ENCODE measurements at regions not wholly inside any gene's neighbourhood (a gene's known extent, or its start where the extent isn't known, plus 50 kb on each side); places are given as distances from the start of the nearest gene placed in this dataset.

DNA sequence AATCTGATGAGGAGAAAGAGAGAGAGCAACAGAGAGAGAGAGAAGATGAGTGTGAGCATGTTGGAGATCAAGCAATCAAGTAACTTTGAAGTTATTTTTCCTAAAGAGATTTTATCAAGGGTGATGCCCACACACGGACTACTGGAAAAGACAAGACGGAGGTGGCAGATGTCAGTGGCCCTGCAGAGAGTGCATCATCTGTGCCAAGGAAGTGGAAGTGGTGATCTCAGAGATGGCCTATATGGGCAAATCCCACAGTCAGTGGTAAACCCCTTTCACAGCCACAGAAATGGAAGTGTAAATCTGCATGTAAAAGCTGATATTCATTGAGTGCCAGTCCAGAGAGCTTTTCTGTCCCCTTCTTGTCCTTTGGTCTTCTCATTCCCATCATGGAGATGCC is 577.2 kb upstream of the AADAT start:
- H3K4me2 ChIP-seq, result no peak overlapping the region
- H3K4me1 ChIP-seq (ENCODE audit: insufficient read depth), result no peaks in the 10 kb centered on the region
- no peaks in the 10 kb centered on the region for H4K20me1 ChIP-seq (replicated peaks; ENCODE audit: insufficient read depth)
- no peak overlapping the region for H3K27ac ChIP-seq (ENCODE audit: low read depth)
- H3K4me1 Mint-ChIP-seq, result peaks cover 4% of the 10 kb centered on the region; the same call in 1 of the 3 replicates
- H3K36me3 Mint-ChIP-seq (ENCODE audit: low read depth), result no peaks in the 10 kb centered on the region
- H3K36me3 ChIP-seq (ENCODE audit: insufficient read depth), result no peaks in the 10 kb centered on the region
- no peaks in the 10 kb centered on the region for H3K27me3 Mint-ChIP-seq (ENCODE audit: insufficient read depth, low read depth, poor library complexity)
- peak overlapping the region; percentile 28; the same call in 1 of the 2 replicates for H2AFZ ChIP-seq
- H3K9me3 Mint-ChIP-seq, result no peaks in the 10 kb centered on the region; the same call in 2 of the 3 replicates
- no peaks in the 10 kb centered on the region for H3K9me2 ChIP-seq (ENCODE audit: insufficient read depth)
- H3K79me2 ChIP-seq (replicated peaks; ENCODE audit: insufficient read depth), result no peaks in the 10 kb centered on the region
- H3K27me3 ChIP-seq (ENCODE audit: insufficient read depth), result no peaks in the 10 kb centered on the region
- H3F3A ChIP-seq (replicated peaks; ENCODE audit: low read depth), result no peaks in the 10 kb centered on the region
- DNase-seq (ENCODE audit: low spot score) (no peak), ATAC-seq (no peak)
- no peak overlapping the region for H3K4me3 Mint-ChIP-seq
- H3K27ac Mint-ChIP-seq, result no peak overlapping the region
- no peak for TF ChIP-seq JUNB (IDR thresholded peaks at IDR 0.05; ENCODE audit: unreplicated experiment)
- TF ChIP-seq, protein P1, sequence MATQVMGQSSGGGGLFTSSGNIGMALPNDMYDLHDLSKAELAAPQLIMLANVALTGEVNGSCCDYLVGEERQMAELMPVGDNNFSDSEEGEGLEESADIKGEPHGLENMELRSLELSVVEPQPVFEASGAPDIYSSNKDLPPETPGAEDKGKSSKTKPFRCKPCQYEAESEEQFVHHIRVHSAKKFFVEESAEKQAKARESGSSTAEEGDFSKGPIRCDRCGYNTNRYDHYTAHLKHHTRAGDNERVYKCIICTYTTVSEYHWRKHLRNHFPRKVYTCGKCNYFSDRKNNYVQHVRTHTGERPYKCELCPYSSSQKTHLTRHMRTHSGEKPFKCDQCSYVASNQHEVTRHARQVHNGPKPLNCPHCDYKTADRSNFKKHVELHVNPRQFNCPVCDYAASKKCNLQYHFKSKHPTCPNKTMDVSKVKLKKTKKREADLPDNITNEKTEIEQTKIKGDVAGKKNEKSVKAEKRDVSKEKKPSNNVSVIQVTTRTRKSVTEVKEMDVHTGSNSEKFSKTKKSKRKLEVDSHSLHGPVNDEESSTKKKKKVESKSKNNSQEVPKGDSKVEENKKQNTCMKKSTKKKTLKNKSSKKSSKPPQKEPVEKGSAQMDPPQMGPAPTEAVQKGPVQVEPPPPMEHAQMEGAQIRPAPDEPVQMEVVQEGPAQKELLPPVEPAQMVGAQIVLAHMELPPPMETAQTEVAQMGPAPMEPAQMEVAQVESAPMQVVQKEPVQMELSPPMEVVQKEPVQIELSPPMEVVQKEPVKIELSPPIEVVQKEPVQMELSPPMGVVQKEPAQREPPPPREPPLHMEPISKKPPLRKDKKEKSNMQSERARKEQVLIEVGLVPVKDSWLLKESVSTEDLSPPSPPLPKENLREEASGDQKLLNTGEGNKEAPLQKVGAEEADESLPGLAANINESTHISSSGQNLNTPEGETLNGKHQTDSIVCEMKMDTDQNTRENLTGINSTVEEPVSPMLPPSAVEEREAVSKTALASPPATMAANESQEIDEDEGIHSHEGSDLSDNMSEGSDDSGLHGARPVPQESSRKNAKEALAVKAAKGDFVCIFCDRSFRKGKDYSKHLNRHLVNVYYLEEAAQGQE (IDR thresholded peaks at IDR 0.05; ENCODE audit: unreplicated experiment), result no peak
- TF ChIP-seq ZNF114 (CRISPR knock-in tag; IDR thresholded peaks at IDR 0.05), result no peak
- no peak for TF ChIP-seq ZNF331 (CRISPR knock-in tag; IDR thresholded peaks at IDR 0.05; ENCODE audit: low read depth)
- no peak overlapping the region for H3K4me3 ChIP-seq

DNA sequence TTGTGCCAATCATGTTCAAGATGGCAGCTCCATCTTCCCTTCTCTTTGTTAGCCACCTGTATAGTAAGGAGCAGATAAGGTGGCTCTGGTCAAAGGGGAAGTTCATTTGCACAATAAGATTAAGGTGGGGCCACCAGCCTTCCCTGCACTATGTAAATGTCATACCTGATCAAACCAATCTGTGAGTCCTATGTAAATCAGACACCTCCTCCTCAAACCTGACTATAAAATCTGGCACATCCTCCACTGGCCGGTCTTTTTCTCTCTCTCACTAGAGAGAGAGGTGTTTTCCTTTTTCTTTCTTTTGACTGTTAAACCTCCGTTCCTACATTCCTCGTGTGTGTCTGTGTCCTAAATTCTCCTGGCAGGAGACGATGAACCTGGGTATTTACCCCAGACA is 572.5 kb upstream of the AADAT start:
- H3K27ac ChIP-seq (ENCODE audit: low read depth), result no peak overlapping the region; the same call in 1 of the 2 replicates
- H4K20me1 ChIP-seq (replicated peaks; ENCODE audit: insufficient read depth), result no peaks in the 10 kb centered on the region
- H3F3A ChIP-seq (replicated peaks; ENCODE audit: low read depth), result no peaks in the 10 kb centered on the region
- Mint-ChIP-seq H3K4me1 (peaks cover 4% of the 10 kb centered on the region; the same call in 1 of the 3 replicates), H3K27ac (no peak overlapping the region), H3K9me3 (no peaks in the 10 kb centered on the region; the same call in 2 of the 3 replicates), H3K4me3 (no peak overlapping the region), H3K27me3 (ENCODE audit: insufficient read depth, low read depth, poor library complexity) (no peaks in the 10 kb centered on the region), H3K36me3 (ENCODE audit: low read depth) (no peaks in the 10 kb centered on the region)
- H2AFZ ChIP-seq, result 0 out of 2 replicates have a peak overlapping the region, but pooled peaks have one; percentile 18
- H3K4me2 ChIP-seq, result no peak overlapping the region
- no peak for ATAC-seq
- no peaks in the 10 kb centered on the region for H3K36me3 ChIP-seq (ENCODE audit: insufficient read depth)
- DNase-seq (ENCODE audit: low spot score), result no peak
- TF ChIP-seq ZNF114 (CRISPR knock-in tag; IDR thresholded peaks at IDR 0.05) (no peak), POLR2AphosphoS5 (IDR thresholded peaks at IDR 0.05; ENCODE audit: low read depth) (no peak), NANOG (IDR thresholded peaks at IDR 0.05; ENCODE audit: borderline replicate concordance) (no peak), EZH2phosphoT487 (IDR thresholded peaks at IDR 0.05; ENCODE audit: unreplicated experiment) (no peak)
- TF ChIP-seq, protein P2, sequence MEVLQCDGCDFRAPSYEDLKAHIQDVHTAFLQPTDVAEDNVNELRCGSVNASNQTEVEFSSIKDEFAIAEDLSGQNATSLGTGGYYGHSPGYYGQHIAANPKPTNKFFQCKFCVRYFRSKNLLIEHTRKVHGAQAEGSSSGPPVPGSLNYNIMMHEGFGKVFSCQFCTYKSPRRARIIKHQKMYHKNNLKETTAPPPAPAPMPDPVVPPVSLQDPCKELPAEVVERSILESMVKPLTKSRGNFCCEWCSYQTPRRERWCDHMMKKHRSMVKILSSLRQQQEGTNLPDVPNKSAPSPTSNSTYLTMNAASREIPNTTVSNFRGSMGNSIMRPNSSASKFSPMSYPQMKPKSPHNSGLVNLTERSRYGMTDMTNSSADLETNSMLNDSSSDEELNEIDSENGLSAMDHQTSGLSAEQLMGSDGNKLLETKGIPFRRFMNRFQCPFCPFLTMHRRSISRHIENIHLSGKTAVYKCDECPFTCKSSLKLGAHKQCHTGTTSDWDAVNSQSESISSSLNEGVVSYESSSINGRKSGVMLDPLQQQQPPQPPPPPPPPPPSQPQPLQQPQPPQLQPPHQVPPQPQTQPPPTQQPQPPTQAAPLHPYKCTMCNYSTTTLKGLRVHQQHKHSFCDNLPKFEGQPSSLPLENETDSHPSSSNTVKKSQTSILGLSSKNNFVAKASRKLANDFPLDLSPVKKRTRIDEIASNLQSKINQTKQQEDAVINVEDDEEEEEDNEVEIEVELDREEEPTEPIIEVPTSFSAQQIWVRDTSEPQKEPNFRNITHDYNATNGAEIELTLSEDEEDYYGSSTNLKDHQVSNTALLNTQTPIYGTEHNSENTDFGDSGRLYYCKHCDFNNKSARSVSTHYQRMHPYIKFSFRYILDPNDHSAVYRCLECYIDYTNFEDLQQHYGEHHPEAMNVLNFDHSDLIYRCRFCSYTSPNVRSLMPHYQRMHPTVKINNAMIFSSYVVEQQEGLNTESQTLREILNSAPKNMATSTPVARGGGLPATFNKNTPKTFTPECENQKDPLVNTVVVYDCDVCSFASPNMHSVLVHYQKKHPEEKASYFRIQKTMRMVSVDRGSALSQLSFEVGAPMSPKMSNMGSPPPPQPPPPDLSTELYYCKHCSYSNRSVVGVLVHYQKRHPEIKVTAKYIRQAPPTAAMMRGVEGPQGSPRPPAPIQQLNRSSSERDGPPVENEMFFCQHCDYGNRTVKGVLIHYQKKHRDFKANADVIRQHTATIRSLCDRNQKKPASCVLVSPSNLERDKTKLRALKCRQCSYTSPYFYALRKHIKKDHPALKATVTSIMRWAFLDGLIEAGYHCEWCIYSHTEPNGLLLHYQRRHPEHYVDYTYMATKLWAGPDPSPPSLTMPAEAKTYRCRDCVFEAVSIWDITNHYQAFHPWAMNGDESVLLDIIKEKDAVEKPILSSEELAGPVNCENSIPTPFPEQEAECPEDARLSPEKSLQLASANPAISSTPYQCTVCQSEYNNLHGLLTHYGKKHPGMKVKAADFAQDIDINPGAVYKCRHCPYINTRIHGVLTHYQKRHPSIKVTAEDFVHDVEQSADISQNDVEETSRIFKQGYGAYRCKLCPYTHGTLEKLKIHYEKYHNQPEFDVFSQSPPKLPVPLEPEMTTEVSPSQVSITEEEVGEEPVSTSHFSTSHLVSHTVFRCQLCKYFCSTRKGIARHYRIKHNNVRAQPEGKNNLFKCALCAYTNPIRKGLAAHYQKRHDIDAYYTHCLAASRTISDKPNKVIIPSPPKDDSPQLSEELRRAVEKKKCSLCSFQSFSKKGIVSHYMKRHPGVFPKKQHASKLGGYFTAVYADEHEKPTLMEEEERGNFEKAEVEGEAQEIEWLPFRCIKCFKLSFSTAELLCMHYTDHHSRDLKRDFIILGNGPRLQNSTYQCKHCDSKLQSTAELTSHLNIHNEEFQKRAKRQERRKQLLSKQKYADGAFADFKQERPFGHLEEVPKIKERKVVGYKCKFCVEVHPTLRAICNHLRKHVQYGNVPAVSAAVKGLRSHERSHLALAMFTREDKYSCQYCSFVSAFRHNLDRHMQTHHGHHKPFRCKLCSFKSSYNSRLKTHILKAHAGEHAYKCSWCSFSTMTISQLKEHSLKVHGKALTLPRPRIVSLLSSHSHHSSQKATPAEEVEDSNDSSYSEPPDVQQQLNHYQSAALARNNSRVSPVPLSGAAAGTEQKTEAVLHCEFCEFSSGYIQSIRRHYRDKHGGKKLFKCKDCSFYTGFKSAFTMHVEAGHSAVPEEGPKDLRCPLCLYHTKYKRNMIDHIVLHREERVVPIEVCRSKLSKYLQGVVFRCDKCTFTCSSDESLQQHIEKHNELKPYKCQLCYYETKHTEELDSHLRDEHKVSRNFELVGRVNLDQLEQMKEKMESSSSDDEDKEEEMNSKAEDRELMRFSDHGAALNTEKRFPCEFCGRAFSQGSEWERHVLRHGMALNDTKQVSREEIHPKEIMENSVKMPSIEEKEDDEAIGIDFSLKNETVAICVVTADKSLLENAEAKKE (CRISPR knock-in tag; IDR thresholded peaks at IDR 0.05), result no peak
- no peaks in the 10 kb centered on the region for H3K27me3 ChIP-seq (ENCODE audit: insufficient read depth)
- no peaks in the 10 kb centered on the region for H3K4me1 ChIP-seq (ENCODE audit: insufficient read depth)
- H3K79me2 ChIP-seq (replicated peaks; ENCODE audit: insufficient read depth), result no peaks in the 10 kb centered on the region
- no peaks in the 10 kb centered on the region for H3K9me2 ChIP-seq (ENCODE audit: insufficient read depth)
- H3K4me3 ChIP-seq, result no peak overlapping the region

All from GM23338 (cell line).